MM.1S (cell line): ENCODE measurements at regions not wholly inside any gene's neighbourhood (a gene's known extent, or its start where the extent isn't known, plus 50 kb on each side); places are given as distances from the start of the nearest gene placed in this dataset.

ENCODE experiments used
- DNase-seq: peaks from one replicate; pipeline ENCODE4 v3.0.0-alpha.2; 2015
- H2AFZ ChIP-seq: fragments of 300-600 bp; sonication (generic); 2 replicates; pipeline ENCODE4 v1.6.0; 2016; ENCODE audit warnings: antibody characterized with exemption, low read length
- H3F3A ChIP-seq: fragments of 300-600 bp; sonication (generic); 2 replicates; pipeline ENCODE4 v1.6.1; 2016; ENCODE audit warnings: mild to moderate bottlenecking, antibody characterized with exemption, low read length, moderate library complexity, mixed read lengths; ENCODE audit not compliant: insufficient read depth
- H3K27ac ChIP-seq: fragments of 300-600 bp; sonication (generic); 2 replicates; pipeline ENCODE4 v1.5.1; 2016; ENCODE audit warnings: mild to moderate bottlenecking, low read length
- H3K27me3 ChIP-seq: fragments of 300-600 bp; sonication (generic); replicated peaks from 2 replicates; pipeline ENCODE4 v1.6.0; 2016; ENCODE audit warnings: low read length; ENCODE audit not compliant: insufficient read depth
- H3K36me3 ChIP-seq: fragments of 300-600 bp; sonication (generic); replicated peaks from 2 replicates; pipeline ENCODE4 v1.6.1; 2016; ENCODE audit warnings: mild to moderate bottlenecking, low read length, mixed read lengths; ENCODE audit not compliant: insufficient read depth
- H3K4me1 ChIP-seq: fragments of 300-600 bp; sonication (generic); 2 replicates; pipeline ENCODE4 v1.6.1; 2016; ENCODE audit warnings: low read length, mixed read lengths
- H3K4me2 ChIP-seq: fragments of 300-600 bp; sonication (generic); 2 replicates; pipeline ENCODE4 v1.6.0; 2016; ENCODE audit warnings: low read depth, low read length
- H3K4me3 ChIP-seq: fragments of 300-600 bp; sonication (generic); 2 replicates; pipeline ENCODE4 v1.5.1; 2016; ENCODE audit warnings: low read length, mixed read lengths
- H3K79me2 ChIP-seq: fragments of 300-600 bp; sonication (generic); 2 replicates; pipeline ENCODE4 v1.6.1; 2016; ENCODE audit warnings: mixed run types, low read length, mixed read lengths
- H3K9ac ChIP-seq: fragments of 300-600 bp; sonication (generic); 2 replicates; pipeline ENCODE4 v1.6.1; 2016; ENCODE audit warnings: low read length, mixed read lengths
- H3K9me2 ChIP-seq: fragments of 300-600 bp; sonication (generic); replicated peaks from 2 replicates; pipeline ENCODE4 v1.6.1; 2016; ENCODE audit warnings: mild to moderate bottlenecking, low read length, mixed read lengths; ENCODE audit not compliant: insufficient read depth
- H3K9me3 ChIP-seq: fragments of 300-600 bp; sonication (generic); replicated peaks from 2 replicates; pipeline ENCODE4 v1.6.1; 2016; ENCODE audit warnings: mild to moderate bottlenecking, low read length, mixed read lengths; ENCODE audit not compliant: insufficient read depth
- H4K20me1 ChIP-seq: fragments of 300-600 bp; sonication (generic); 2 replicates; pipeline ENCODE4 v1.6.1; 2016; ENCODE audit warnings: mild to moderate bottlenecking, low read length, moderate library complexity, mixed read lengths; ENCODE audit not compliant: insufficient read depth
- EZH2 ChIP-seq: fragments of 300-600 bp; sonication (generic); optimal IDR thresholded peaks from 2 replicates; pipeline ENCODE3; 2017; ENCODE audit warnings: low read depth, mild to moderate bottlenecking, antibody characterized with exemption, low read length, mixed read lengths
- EZH2phosphoT487 ChIP-seq: fragments of 300-600 bp; sonication (generic); IDR thresholded peaks from 2 replicates; pipeline ENCODE4 v1.6.1; 2018; ENCODE audit warnings: antibody characterized with exemption, low read length
- TF ChIP-seq, protein P1 (sequence below): fragments of 300-600 bp; sonication (generic); IDR thresholded peaks from 2 replicates; pipeline ENCODE4 v1.5.1; 2016; ENCODE audit warnings: antibody characterized with exemption, low read length, mixed read lengths

DNA sequence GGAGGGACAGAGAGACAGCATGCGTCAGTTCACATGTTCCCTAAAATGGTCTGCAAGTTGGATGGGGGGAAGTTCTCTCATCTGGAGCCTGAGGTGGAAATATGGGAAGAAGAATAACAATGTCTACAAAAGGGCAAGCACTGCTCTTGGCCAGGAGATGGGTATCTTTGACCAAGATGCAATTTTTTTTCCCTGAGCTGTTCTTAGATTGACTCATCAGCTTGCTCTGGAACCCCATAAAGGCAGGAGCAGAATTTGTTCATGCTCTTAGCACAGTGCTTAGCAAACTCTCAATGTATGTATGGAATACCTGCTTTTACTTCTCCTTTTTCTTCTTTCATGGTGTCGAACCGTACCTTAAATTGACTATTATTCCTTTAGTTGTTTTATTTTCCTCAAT lies 90.5 kb upstream of the ZNF827 start:
- H2AFZ ChIP-seq, result no peak overlapping the region
- no peak overlapping the region for H3K9ac ChIP-seq
- H3K9me2 ChIP-seq, result no peaks in the 10 kb centered on the region
- H3K27me3 ChIP-seq, result no peaks in the 10 kb centered on the region
- peaks cover 1% of the 10 kb centered on the region; the same call in 1 of the 2 replicates for H3K4me1 ChIP-seq
- H3K4me2 ChIP-seq, result no peak overlapping the region
- no peaks in the 10 kb centered on the region for H4K20me1 ChIP-seq
- TF ChIP-seq EZH2, result no peak
- no peak for TF ChIP-seq EZH2phosphoT487
- TF ChIP-seq, protein P1, sequence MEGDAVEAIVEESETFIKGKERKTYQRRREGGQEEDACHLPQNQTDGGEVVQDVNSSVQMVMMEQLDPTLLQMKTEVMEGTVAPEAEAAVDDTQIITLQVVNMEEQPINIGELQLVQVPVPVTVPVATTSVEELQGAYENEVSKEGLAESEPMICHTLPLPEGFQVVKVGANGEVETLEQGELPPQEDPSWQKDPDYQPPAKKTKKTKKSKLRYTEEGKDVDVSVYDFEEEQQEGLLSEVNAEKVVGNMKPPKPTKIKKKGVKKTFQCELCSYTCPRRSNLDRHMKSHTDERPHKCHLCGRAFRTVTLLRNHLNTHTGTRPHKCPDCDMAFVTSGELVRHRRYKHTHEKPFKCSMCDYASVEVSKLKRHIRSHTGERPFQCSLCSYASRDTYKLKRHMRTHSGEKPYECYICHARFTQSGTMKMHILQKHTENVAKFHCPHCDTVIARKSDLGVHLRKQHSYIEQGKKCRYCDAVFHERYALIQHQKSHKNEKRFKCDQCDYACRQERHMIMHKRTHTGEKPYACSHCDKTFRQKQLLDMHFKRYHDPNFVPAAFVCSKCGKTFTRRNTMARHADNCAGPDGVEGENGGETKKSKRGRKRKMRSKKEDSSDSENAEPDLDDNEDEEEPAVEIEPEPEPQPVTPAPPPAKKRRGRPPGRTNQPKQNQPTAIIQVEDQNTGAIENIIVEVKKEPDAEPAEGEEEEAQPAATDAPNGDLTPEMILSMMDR, result no peak
- DNase-seq, result no peak
- H3K9me3 ChIP-seq, result no peaks in the 10 kb centered on the region
- H3F3A ChIP-seq, result no peaks in the 10 kb centered on the region
- H3K79me2 ChIP-seq, result no peaks in the 10 kb centered on the region
- no peak overlapping the region for H3K27ac ChIP-seq
- no peaks in the 10 kb centered on the region for H3K36me3 ChIP-seq
- H3K4me3 ChIP-seq, result no peak overlapping the region

DNA sequence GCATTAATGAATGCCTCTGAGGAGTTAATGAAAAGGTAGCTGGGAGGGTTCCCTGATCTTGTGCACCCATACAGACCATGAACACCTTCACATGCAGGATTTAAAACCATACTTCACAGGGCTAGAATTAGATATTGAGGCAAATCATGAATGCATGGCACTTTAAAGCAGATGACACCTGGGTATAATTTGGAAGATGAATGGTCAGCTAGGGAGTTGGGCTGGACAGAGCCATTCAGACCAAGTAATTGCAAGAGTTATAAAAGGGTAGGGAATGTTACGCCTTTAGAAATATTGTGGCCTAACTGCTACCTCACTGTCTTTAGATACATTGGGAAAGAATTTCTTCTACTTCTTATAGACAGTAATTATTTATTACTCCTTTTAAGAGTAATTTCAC lies 89.1 kb upstream of the ZNF827 start:
- Histone ChIP-seq H3K4me1 (peaks cover 14% of the 10 kb centered on the region), H3K4me2 (no peak overlapping the region), H2AFZ (no peak overlapping the region), H3F3A (0 out of 2 replicates have a peak, but pooled peaks cover 6% of the 10 kb centered on the region), H4K20me1 (no peaks in the 10 kb centered on the region), H3K9ac (no peak overlapping the region), H3K4me3 (no peak overlapping the region), H3K79me2 (no peaks in the 10 kb centered on the region), H3K9me2 (no peaks in the 10 kb centered on the region), H3K9me3 (no peaks in the 10 kb centered on the region), H3K27me3 (no peaks in the 10 kb centered on the region), H3K36me3 (no peaks in the 10 kb centered on the region), H3K27ac (no peak overlapping the region)
- TF ChIP-seq EZH2 (no peak), EZH2phosphoT487 (no peak)
- TF ChIP-seq, protein P1, result no peak
- DNase-seq, result no peak

DNA sequence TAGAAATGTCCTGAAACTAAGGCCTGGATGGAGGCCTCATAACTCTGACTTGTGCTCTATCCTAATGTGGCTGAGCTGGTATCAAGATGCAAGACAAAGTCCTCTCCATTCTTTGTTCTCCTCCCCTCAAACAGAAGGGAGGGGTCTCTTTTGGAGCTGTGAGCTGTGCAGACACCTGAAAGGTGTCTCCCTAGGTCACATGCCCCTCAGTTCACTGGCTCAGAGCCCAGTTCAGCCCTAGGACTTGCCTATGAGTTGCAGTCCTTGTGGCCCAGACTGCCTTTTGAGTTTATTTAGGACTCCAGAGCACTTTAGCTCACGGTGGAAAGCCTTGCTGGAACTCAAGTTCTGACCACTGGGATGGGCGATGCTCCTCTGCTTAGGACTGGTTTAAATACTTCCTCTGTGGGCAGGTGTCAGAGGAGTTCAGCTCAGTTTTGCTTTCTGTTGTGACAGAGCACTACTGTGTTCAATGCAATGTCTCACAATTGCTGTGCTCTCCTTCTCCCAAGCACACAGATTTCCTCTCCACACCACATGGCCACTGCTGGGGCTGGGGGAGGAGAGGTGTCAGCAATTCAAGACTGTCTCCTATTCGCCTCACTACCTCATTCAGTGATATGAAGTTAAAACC lies 84.8 kb upstream of the ZNF827 start:
- peak overlapping the region; percentile 52 for H3K4me2 ChIP-seq
- no peaks in the 10 kb centered on the region for H3K79me2 ChIP-seq
- H3K9me3 ChIP-seq, result no peaks in the 10 kb centered on the region
- H4K20me1 ChIP-seq, result no peaks in the 10 kb centered on the region
- H3K4me3 ChIP-seq, result no peak overlapping the region
- peak; percentile 83 for DNase-seq
- no peaks in the 10 kb centered on the region for H3K9me2 ChIP-seq
- 0 out of 2 replicates have a peak, but pooled peaks cover 6% of the 10 kb centered on the region for H3F3A ChIP-seq
- H3K36me3 ChIP-seq, result no peaks in the 10 kb centered on the region
- no peaks in the 10 kb centered on the region for H3K27me3 ChIP-seq
- no peak overlapping the region for H3K9ac ChIP-seq
- no peak for TF ChIP-seq EZH2
- TF ChIP-seq, protein P1, result no peak
- no peak for TF ChIP-seq EZH2phosphoT487
- H3K27ac ChIP-seq, result peak overlapping the region; percentile 62; the same call in 1 of the 2 replicates
- peaks cover 16% of the 10 kb centered on the region for H3K4me1 ChIP-seq
- H2AFZ ChIP-seq, result peak overlapping the region; percentile 87
